Mesenchymal stem cell (in vitro differentiated cells and primary cell): ENCODE measurements at regions not wholly inside any gene's neighbourhood (a gene's known extent, or its start where the extent isn't known, plus 50 kb on each side); places are given as distances from the start of the nearest gene placed in this dataset.

Source experiments
- DNase-seq: peaks from one replicate; pipeline ENCODE4 v3.0.0-alpha.2; 2013
- H2AFZ ChIP-seq: one replicate; pipeline ENCODE4 v1.6.1; 2013; ENCODE audit warnings: low read depth, mild to moderate bottlenecking, control low read depth, inconsistent platforms, low read length, moderate library complexity
- H2AK5ac ChIP-seq: 2 replicates; pipeline ENCODE4 v1.6.1; 2013; ENCODE audit warnings: low read length, moderate library complexity, mild to moderate bottlenecking, inconsistent platforms; ENCODE audit not compliant: severe bottlenecking
- H2BK120ac ChIP-seq: one replicate; pipeline ENCODE4 v1.6.1; 2013; ENCODE audit warnings: low read depth, mild to moderate bottlenecking, inconsistent platforms, low read length, moderate library complexity
- H2BK12ac ChIP-seq, 2 experiments: one replicate each; pipeline ENCODE4 v1.6.1; 2013; ENCODE audit warnings: inconsistent platforms in 2 of 2, low read length in 2 of 2, mild to moderate bottlenecking in 2 of 2, moderate library complexity in 2 of 2, control low read depth in 1 of 2
- H2BK15ac ChIP-seq: one replicate; pipeline ENCODE4 v1.6.1; 2013; ENCODE audit warnings: mild to moderate bottlenecking, low read depth, inconsistent platforms; ENCODE audit not compliant: poor library complexity, severe bottlenecking
- H2BK5ac ChIP-seq: 2 replicates; pipeline ENCODE4 v1.6.1; 2013; ENCODE audit warnings: low read depth, mild to moderate bottlenecking, low read length, control low read depth, inconsistent platforms; ENCODE audit not compliant: poor library complexity, severe bottlenecking
- H3K14ac ChIP-seq, 2 experiments: one replicate each; pipeline ENCODE4 v1.6.1; 2013; ENCODE audit warnings: inconsistent platforms in 2 of 2, low read length in 2 of 2, control low read depth in 1 of 2, mild to moderate bottlenecking in 1 of 2, moderate library complexity in 1 of 2
- H3K18ac ChIP-seq, 2 experiments: one replicate each; pipeline ENCODE4 v1.6.1; 2013; ENCODE audit warnings: inconsistent platforms in 2 of 2, low read length in 2 of 2, control low read depth in 1 of 2, low read depth in 1 of 2, mild to moderate bottlenecking in 1 of 2
- H3K23ac ChIP-seq, 2 experiments: one replicate each; pipeline ENCODE4 v1.6.1; 2013; ENCODE audit warnings: inconsistent platforms in 2 of 2, low read length in 2 of 2, mild to moderate bottlenecking in 2 of 2, moderate library complexity in 2 of 2, control low read depth in 1 of 2
- H3K27ac ChIP-seq: 2 replicates; pipeline ENCODE4 v1.5.1; 2013; ENCODE audit warnings: mild to moderate bottlenecking, moderate library complexity, low read length, control low read depth, inconsistent platforms; ENCODE audit not compliant: poor library complexity, severe bottlenecking
- H3K27me3 ChIP-seq, 2 experiments: 2 replicates each; pipeline versions ENCODE4 v1.6.1 to v1.7.0; 2013; ENCODE audit warnings: low read length in 2 of 2, mild to moderate bottlenecking in 2 of 2, moderate library complexity in 2 of 2, control low read depth in 1 of 2, inconsistent platforms in 1 of 2; ENCODE audit not compliant: control insufficient read depth in 1 of 2, insufficient read depth in 1 of 2
- H3K36me3 ChIP-seq, 2 experiments: 2 replicates each; pipeline versions ENCODE4 v1.6.1 to v1.7.0; 2013; ENCODE audit warnings: low read length in 2 of 2, control low read depth in 1 of 2, inconsistent platforms in 1 of 2, low read depth in 1 of 2, mild to moderate bottlenecking in 1 of 2; ENCODE audit not compliant: insufficient read depth in 2 of 2, control insufficient read depth in 1 of 2
- H3K4ac ChIP-seq, 2 experiments: one replicate each; pipeline ENCODE4 v1.6.1; 2013; ENCODE audit warnings: inconsistent platforms in 2 of 2, low read length in 2 of 2, mild to moderate bottlenecking in 2 of 2, moderate library complexity in 2 of 2, control low read depth in 1 of 2, low read depth in 1 of 2
- H3K4me1 ChIP-seq: 2 replicates; pipeline ENCODE4 v1.6.1; 2013; ENCODE audit warnings: low read depth, low read length, control low read depth; ENCODE audit not compliant: control insufficient read depth, insufficient read depth
- H3K4me2 ChIP-seq: 2 replicates; pipeline ENCODE4 v1.6.1; 2013; ENCODE audit warnings: low read length, mild to moderate bottlenecking, inconsistent platforms; ENCODE audit not compliant: poor library complexity, severe bottlenecking
- H3K4me3 ChIP-seq, 2 experiments: 2 replicates each; pipeline versions ENCODE4 v1.5.1 to v1.7.0; 2013; ENCODE audit warnings: low read length in 2 of 2, mild to moderate bottlenecking in 2 of 2, control low read depth in 1 of 2, low read depth in 1 of 2; ENCODE audit not compliant: insufficient read depth in 1 of 2
- H3K79me1 ChIP-seq: replicated peaks from 2 replicates; pipeline ENCODE4 v1.6.1; 2013; ENCODE audit warnings: mild to moderate bottlenecking, control low read depth, low read length, inconsistent platforms; ENCODE audit not compliant: poor library complexity, severe bottlenecking
- H3K9ac ChIP-seq: 2 replicates; pipeline ENCODE4 v1.7.0; 2013; ENCODE audit warnings: mild to moderate bottlenecking, low read length, moderate library complexity
- H3K9me3 ChIP-seq: 2 replicates; pipeline ENCODE4 v1.7.0; 2013; ENCODE audit warnings: mild to moderate bottlenecking, low read length; ENCODE audit not compliant: control insufficient read depth
- H4K8ac ChIP-seq: one replicate; pipeline ENCODE4 v1.6.1; 2013; ENCODE audit warnings: inconsistent platforms, mild to moderate bottlenecking, low read length, moderate library complexity
- H4K91ac ChIP-seq: one replicate; pipeline ENCODE4 v1.6.1; 2013; ENCODE audit warnings: mild to moderate bottlenecking, low read length, inconsistent platforms
- WGBS: methylation state at CpG from one replicate; pipeline ENCODE4 v1.1.7; 2013; ENCODE audit warnings: mixed read lengths; 5-methylcytosine and 5-hydroxymethylcytosine counted together

DNA sequence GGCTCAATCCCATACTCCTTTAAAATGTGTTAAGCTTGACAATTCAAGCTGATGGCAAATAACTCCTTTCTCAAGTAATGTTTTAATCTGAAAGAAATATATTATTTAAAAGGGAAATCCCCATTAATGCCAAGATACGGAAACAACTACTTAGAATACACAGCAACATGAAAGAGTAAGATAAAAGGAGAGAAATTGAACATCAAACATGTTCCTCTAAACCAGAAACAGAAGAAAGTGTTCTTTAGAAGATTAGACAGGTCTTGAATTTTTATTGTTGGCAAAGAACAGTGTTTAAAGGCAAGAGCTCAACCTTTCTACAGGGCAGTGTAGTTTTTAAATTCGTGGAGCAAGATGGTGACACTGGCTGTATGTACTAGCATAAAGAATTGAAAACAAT, 105.8 kb upstream of the NRIP1 start:
- WGBS, result 60% methylated on average over 1 of the region's 2 CpGs
- no peak overlapping the region for H2AFZ ChIP-seq
- H4K91ac ChIP-seq, result no peak overlapping the region
- H3K9ac ChIP-seq, result no peak overlapping the region
- no peak overlapping the region for H3K27ac ChIP-seq
- no peaks in the 10 kb centered on the region for H3K36me3 ChIP-seq
- H3K18ac ChIP-seq, result no peak overlapping the region
- H3K4me1 ChIP-seq, result no peaks in the 10 kb centered on the region
- H2BK120ac ChIP-seq, result no peak overlapping the region
- DNase-seq, result no peak
- no peaks in the 10 kb centered on the region for H3K27me3 ChIP-seq
- no peak overlapping the region for H3K4ac ChIP-seq
- H3K79me1 ChIP-seq, result no peaks in the 10 kb centered on the region
- no peak overlapping the region for H3K4me2 ChIP-seq
- H2AK5ac ChIP-seq, result no peak overlapping the region
- H2BK5ac ChIP-seq, result no peak overlapping the region
- no peak overlapping the region for H3K14ac ChIP-seq
- no peak overlapping the region for H2BK15ac ChIP-seq
- H3K23ac ChIP-seq, result no peak overlapping the region
- H4K8ac ChIP-seq, result no peak overlapping the region
- H3K9me3 ChIP-seq, result no peaks in the 10 kb centered on the region
- H3K4me3 ChIP-seq, result no peak overlapping the region
- H2BK12ac ChIP-seq, result no peak overlapping the region

DNA sequence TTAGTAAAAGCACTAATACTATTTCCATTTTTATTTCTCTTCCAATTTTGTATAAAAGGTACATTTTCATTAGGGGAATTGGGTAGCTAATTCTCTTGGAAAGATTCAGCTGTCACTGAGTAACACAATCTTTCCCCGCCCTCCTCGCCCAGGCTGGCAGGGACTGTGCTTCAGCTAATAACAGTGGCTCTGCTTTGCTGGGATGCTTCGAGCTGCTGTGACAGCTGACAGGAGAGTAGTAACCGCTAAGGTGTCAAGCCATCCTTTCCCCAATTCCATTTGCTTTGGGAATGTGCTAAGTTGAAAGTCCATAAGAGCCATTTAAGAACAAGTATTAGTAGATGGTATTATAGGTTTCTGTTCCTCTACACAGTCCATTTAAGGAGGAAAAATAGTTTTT, 106.7 kb upstream of the NRIP1 start:
- no peak overlapping the region for H3K14ac ChIP-seq
- no peaks in the 10 kb centered on the region for H3K36me3 ChIP-seq
- H3K4me3 ChIP-seq, result no peak overlapping the region
- no peaks in the 10 kb centered on the region for H3K79me1 ChIP-seq
- DNase-seq, result no peak
- no peak overlapping the region for H3K9ac ChIP-seq
- no peak overlapping the region for H3K4ac ChIP-seq
- no peak overlapping the region for H2AFZ ChIP-seq
- no peak overlapping the region for H2BK120ac ChIP-seq
- no peaks in the 10 kb centered on the region for H3K9me3 ChIP-seq
- 80% methylated on average over 3 of the region's 4 CpGs for WGBS
- H4K8ac ChIP-seq, result no peak overlapping the region
- H3K4me1 ChIP-seq, result no peaks in the 10 kb centered on the region
- H2AK5ac ChIP-seq, result no peak overlapping the region
- H3K23ac ChIP-seq, result no peak overlapping the region
- no peak overlapping the region for H4K91ac ChIP-seq
- H2BK15ac ChIP-seq, result no peak overlapping the region
- H3K27me3 ChIP-seq, result no peaks in the 10 kb centered on the region
- H3K18ac ChIP-seq, result no peak overlapping the region
- no peak overlapping the region for H3K4me2 ChIP-seq
- H2BK5ac ChIP-seq, result no peak overlapping the region
- no peak overlapping the region for H3K27ac ChIP-seq
- H2BK12ac ChIP-seq, result no peak overlapping the region

DNA sequence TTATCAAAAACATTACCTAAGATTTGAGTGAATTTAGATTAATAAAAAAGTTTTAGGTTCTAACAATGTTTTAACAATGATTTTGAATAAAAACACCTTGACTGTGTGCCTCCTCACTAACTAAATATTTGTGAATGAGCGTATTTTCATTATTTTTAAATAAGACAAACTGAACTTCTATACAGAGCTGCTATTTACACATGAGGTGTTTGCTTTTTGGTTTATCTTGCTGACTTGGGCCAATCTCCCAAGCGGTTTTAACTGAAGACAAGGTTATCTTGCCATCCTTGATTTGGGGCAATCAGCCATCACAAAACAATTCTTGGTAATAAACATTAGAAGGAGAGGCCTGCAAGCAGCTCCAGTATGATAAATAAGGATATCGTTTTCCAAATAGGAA, 108.2 kb upstream of the NRIP1 start:
- H3K27me3 ChIP-seq, result no peaks in the 10 kb centered on the region
- H3K79me1 ChIP-seq, result no peaks in the 10 kb centered on the region
- H3K9me3 ChIP-seq, result no peaks in the 10 kb centered on the region

DNA sequence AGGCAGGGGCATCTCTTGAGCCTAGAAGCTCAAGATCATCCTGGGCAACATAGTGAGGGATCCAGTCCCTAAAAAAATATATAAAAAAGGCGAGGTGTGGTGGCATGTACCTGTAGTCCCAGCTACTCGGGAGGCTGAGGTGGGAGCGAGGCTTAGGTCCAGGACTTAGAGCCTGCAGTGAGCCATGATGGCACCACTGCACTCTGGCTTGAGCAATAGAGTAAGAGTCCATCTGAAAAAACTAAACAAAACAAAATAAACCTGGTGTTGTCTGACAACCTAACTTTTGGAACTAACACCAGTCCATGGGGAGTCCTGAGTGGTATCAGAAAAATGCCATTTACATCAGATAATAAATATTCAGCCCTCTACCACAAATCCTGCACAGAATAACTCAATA, 110.1 kb upstream of the NRIP1 start:
- DNase-seq, result no peak
- no peak overlapping the region for H3K18ac ChIP-seq
- no peak overlapping the region for H3K27ac ChIP-seq
- no peaks in the 10 kb centered on the region for H3K4me1 ChIP-seq
- H2AK5ac ChIP-seq, result no peak overlapping the region
- no peaks in the 10 kb centered on the region for H3K79me1 ChIP-seq
- WGBS, result 86% methylated on average over 3 of the region's 3 CpGs
- H2BK15ac ChIP-seq, result no peak overlapping the region
- H4K91ac ChIP-seq, result no peak overlapping the region
- no peaks in the 10 kb centered on the region for H3K36me3 ChIP-seq
- H3K9me3 ChIP-seq, result no peaks in the 10 kb centered on the region
- no peaks in the 10 kb centered on the region for H3K27me3 ChIP-seq
- no peak overlapping the region for H3K23ac ChIP-seq
- no peak overlapping the region for H3K4ac ChIP-seq
- no peak overlapping the region for H2BK5ac ChIP-seq
- no peak overlapping the region for H2BK12ac ChIP-seq
- H3K4me2 ChIP-seq, result no peak overlapping the region
- H4K8ac ChIP-seq, result no peak overlapping the region
- no peak overlapping the region for H3K4me3 ChIP-seq
- H3K14ac ChIP-seq, result no peak overlapping the region
- H2BK120ac ChIP-seq, result no peak overlapping the region
- no peak overlapping the region for H3K9ac ChIP-seq
- no peak overlapping the region for H2AFZ ChIP-seq

More for the DNA sequence above, 108.2 kb upstream of the NRIP1 start:
- H2BK15ac ChIP-seq, result no peak overlapping the region
- no peak overlapping the region for H3K4me3 ChIP-seq
- no peak overlapping the region for H4K91ac ChIP-seq
- H3K4me1 ChIP-seq, result no peaks in the 10 kb centered on the region
- no peak overlapping the region for H2BK120ac ChIP-seq
- WGBS, result 50% methylated on average over 1 of the region's 3 CpGs
- no peak for DNase-seq
- H3K18ac ChIP-seq, result no peak overlapping the region
- no peak overlapping the region for H2BK5ac ChIP-seq
- H2BK12ac ChIP-seq, result no peak overlapping the region
- H2AK5ac ChIP-seq, result no peak overlapping the region
- H4K8ac ChIP-seq, result no peak overlapping the region
- H3K14ac ChIP-seq, result no peak overlapping the region
- no peak overlapping the region for H3K23ac ChIP-seq
- H3K36me3 ChIP-seq, result no peaks in the 10 kb centered on the region
- no peak overlapping the region for H3K9ac ChIP-seq
- no peak overlapping the region for H2AFZ ChIP-seq
- H3K4ac ChIP-seq, result no peak overlapping the region
- no peak overlapping the region for H3K27ac ChIP-seq
- no peak overlapping the region for H3K4me2 ChIP-seq
